ENCODE measurements at regions not wholly inside any gene's neighbourhood (a gene's known extent, or its start where the extent isn't known, plus 50 kb on each side); places are given as distances from the start of the nearest gene placed in this dataset.

- Histone ChIP-seq H3K9ac (ENCODE audit: low read depth in 2 of 2, low read length in 2 of 2) (no peak overlapping the region), H3K9me3 (no peaks in the 10 kb centered on the region), H3K27ac (no peak overlapping the region), H3K36me3 (no peaks in the 10 kb centered on the region), H3K4me1 (no peaks in the 10 kb centered on the region), H3K27me3 (no peaks in the 10 kb centered on the region), H3K4me3 (no peak overlapping the region)
- intact Hi-C loops (cut with DNase I) = no loop called here
- DNase-seq = no peak
- TF ChIP-seq, protein P1, sequence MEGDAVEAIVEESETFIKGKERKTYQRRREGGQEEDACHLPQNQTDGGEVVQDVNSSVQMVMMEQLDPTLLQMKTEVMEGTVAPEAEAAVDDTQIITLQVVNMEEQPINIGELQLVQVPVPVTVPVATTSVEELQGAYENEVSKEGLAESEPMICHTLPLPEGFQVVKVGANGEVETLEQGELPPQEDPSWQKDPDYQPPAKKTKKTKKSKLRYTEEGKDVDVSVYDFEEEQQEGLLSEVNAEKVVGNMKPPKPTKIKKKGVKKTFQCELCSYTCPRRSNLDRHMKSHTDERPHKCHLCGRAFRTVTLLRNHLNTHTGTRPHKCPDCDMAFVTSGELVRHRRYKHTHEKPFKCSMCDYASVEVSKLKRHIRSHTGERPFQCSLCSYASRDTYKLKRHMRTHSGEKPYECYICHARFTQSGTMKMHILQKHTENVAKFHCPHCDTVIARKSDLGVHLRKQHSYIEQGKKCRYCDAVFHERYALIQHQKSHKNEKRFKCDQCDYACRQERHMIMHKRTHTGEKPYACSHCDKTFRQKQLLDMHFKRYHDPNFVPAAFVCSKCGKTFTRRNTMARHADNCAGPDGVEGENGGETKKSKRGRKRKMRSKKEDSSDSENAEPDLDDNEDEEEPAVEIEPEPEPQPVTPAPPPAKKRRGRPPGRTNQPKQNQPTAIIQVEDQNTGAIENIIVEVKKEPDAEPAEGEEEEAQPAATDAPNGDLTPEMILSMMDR (IDR thresholded peaks at IDR 0.05) = no peak
Observed at GRCh38 chr1:230517786-230518185, 91.7 kb upstream of the PGBD5 start.

- no peaks in the 10 kb centered on the region for H3K9me3 ChIP-seq
- intact Hi-C loops (cut with DNase I) = no loop called here
Observed at GRCh38 chr1:230517326-230517725, 91.2 kb upstream of the PGBD5 start.

DNA sequence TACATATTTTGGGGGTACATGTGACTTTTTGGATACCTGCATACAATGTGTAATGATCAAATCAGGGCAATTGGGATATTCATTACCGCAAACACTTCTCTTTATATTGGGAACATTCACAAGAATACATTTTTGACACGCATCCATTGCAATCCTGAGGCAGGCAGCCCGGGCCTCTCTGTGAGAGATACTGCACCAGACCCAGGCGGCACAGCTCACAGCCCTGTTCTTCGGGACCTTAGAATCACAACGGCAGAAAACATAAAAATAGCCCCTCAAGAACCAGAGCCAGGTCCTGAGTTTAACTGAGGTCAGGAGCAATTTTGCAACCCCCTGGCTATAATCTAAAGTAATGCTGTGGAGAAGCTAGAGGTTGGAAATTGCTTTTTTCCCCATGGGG is 90.8 kb upstream of the PGBD5 start:
- no peak for DNase-seq
- Histone ChIP-seq H3K4me1 (no peaks in the 10 kb centered on the region), H3K4me3 (no peak overlapping the region), H3K9ac (ENCODE audit: low read depth in 2 of 2, low read length in 2 of 2) (no peak overlapping the region), H3K36me3 (no peaks in the 10 kb centered on the region), H3K27me3 (no peaks in the 10 kb centered on the region), H3K9me3 (no peaks in the 10 kb centered on the region), H3K27ac (no peak overlapping the region)
- TF ChIP-seq, protein P1 (IDR thresholded peaks at IDR 0.05) = no peak
- intact Hi-C loops (cut with DNase I) = no loop called here

More at GRCh38 chr1:230517326-230517725, 91.2 kb upstream of the PGBD5 start:
- H3K27me3 ChIP-seq = no peaks in the 10 kb centered on the region
- H3K4me1 ChIP-seq = no peaks in the 10 kb centered on the region
- no peak overlapping the region for H3K4me3 ChIP-seq
- no peaks in the 10 kb centered on the region for H3K36me3 ChIP-seq
- DNase-seq = no peak
- H3K9ac ChIP-seq (ENCODE audit: low read depth in 2 of 2, low read length in 2 of 2) = no peak overlapping the region
- TF ChIP-seq, protein P1 (IDR thresholded peaks at IDR 0.05) = no peak
- no peak overlapping the region for H3K27ac ChIP-seq

GRCh38 chr1:230515451-230516145 is 89.5 kb upstream of the PGBD5 start:
- H3K36me3 ChIP-seq = no peaks in the 10 kb centered on the region
- TF ChIP-seq, protein P1 (IDR thresholded peaks at IDR 0.05) = no peak
- no peak overlapping the region for H3K27ac ChIP-seq
- no peak for DNase-seq
- no peaks in the 10 kb centered on the region for H3K27me3 ChIP-seq
- no peaks in the 10 kb centered on the region for H3K9me3 ChIP-seq
- H3K9ac ChIP-seq (ENCODE audit: low read depth in 2 of 2, low read length in 2 of 2) = no peak overlapping the region
- intact Hi-C loops (cut with DNase I) = no loop called here
- no peaks in the 10 kb centered on the region for H3K4me1 ChIP-seq
- no peak overlapping the region for H3K4me3 ChIP-seq

DNA sequence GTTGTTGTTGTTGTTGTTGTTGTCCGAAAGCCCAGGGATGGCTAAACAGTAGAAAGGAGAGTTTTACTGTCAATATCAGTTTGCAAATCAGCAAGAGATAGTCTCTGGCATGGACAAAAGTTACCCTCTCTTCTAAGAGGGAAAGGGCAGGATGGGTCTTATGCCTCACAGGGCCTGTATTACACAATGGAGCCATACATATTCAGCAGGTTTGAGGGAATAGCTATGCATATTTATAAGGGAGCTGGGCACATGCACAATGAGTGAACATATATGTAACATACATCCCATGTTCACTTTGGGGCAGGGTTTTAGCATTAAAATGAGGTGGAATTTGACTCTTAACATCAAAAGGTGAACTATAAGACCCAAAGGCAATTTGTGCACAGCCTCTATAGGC is 84.4 kb upstream of the PGBD5 start:
- intact Hi-C loops (cut with DNase I) = no loop called here
- Histone ChIP-seq H3K36me3 (no peaks in the 10 kb centered on the region), H3K9me3 (no peaks in the 10 kb centered on the region), H3K4me1 (no peaks in the 10 kb centered on the region), H3K9ac (ENCODE audit: low read depth in 2 of 2, low read length in 2 of 2) (no peak overlapping the region), H3K27ac (no peak overlapping the region), H3K27me3 (no peaks in the 10 kb centered on the region), H3K4me3 (no peak overlapping the region)
- DNase-seq = no peak
- TF ChIP-seq, protein P1 (IDR thresholded peaks at IDR 0.05) = no peak
